ENCODE measurements at regions not wholly inside any gene's neighbourhood (a gene's known extent, or its start where the extent isn't known, plus 50 kb on each side); places are given as distances from the start of the nearest gene placed in this dataset.

- no peak for DNase-seq
Measured at GRCh38 chr5:155068616-155069100, 55.1 kb downstream of the KIF4B start.

- DNase-seq: no peak
Measured at GRCh38 chr5:155069961-155070360, 56.4 kb downstream of the KIF4B start.

- DNase-seq: no peak
Measured at GRCh38 chr5:155070781-155071180, 57.2 kb downstream of the KIF4B start.

GRCh38 chr5:155076379-155076778, 62.8 kb downstream of the KIF4B start:
- DNase-seq: no peak

GRCh38 chr5:155079698-155080097, 66.1 kb downstream of the KIF4B start:
- DNase-seq: no peak

- no peak for DNase-seq
Measured at GRCh38 chr5:155080721-155081120, 67.2 kb downstream of the KIF4B start.

- no peak for DNase-seq
Measured at GRCh38 chr5:155081618-155082017, 68.1 kb downstream of the KIF4B start.

GRCh38 chr5:155082401-155082800, 68.8 kb downstream of the KIF4B start:
- DNase-seq: no peak

GRCh38 chr5:155085282-155085989, 71.9 kb downstream of the KIF4B start:
- no peak for DNase-seq

- DNase-seq: no peak
Measured at GRCh38 chr5:155087036-155087435, 73.5 kb downstream of the KIF4B start.

- no peak for DNase-seq
Measured at GRCh38 chr5:155088811-155089210, 75.3 kb downstream of the KIF4B start.

- DNase-seq: no peak
Measured at GRCh38 chr5:155089643-155090042, 76.1 kb downstream of the KIF4B start.

- no peak for DNase-seq
Measured at GRCh38 chr5:155091063-155091648, 77.6 kb downstream of the KIF4B start.

GRCh38 chr5:155091768-155092717, 78.5 kb downstream of the KIF4B start:
- DNase-seq: no peak

GRCh38 chr5:155094455-155094854, 80.9 kb downstream of the KIF4B start:
- DNase-seq: no peak

GRCh38 chr5:155097995-155098394, 84.4 kb downstream of the KIF4B start:
- no peak for DNase-seq

GRCh38 chr5:155098433-155098832, 84.9 kb downstream of the KIF4B start:
- no peak for DNase-seq

- no peak for DNase-seq
Measured at GRCh38 chr5:155101697-155102096, 88.1 kb downstream of the KIF4B start.

GRCh38 chr5:155103146-155103545, 89.6 kb downstream of the KIF4B start:
- no peak for DNase-seq

- no peak for DNase-seq
Measured at GRCh38 chr5:155104441-155104840, 90.9 kb downstream of the KIF4B start.

GRCh38 chr5:155106221-155106620, 92.7 kb downstream of the KIF4B start:
- DNase-seq: no peak

- DNase-seq: no peak
Measured at GRCh38 chr5:155113888-155114287, 100.3 kb downstream of the KIF4B start.

- DNase-seq: no peak
Measured at GRCh38 chr5:155114655-155115054, 101.1 kb downstream of the KIF4B start.

Measured in NCI-H146 (cell line).